Lower leg skin (tissue), 4 donors: ENCODE measurements at regions not wholly inside any gene's neighbourhood (a gene's known extent, or its start where the extent isn't known, plus 50 kb on each side); places are given as distances from the start of the nearest gene placed in this dataset.

Source experiments
- DNase-seq, 2 donors: peaks; one replicate each; pipeline ENCODE4 v3.0.0-alpha.2; 2019; ENCODE audit warnings: low spot score in 2 of 2
- H3K4me3 ChIP-seq: fragments of 200-600 bp; sonication (generic); 2 replicates; pipeline ENCODE4 v1.5.1; 2017; ENCODE audit warnings: mild to moderate bottlenecking, low read depth; ENCODE audit not compliant: poor library complexity, severe bottlenecking
- CTCF ChIP-seq, 3 donors: fragments of 450-650 bp; IDR thresholded peaks; one replicate each; pipeline ENCODE4 v1.5.1; 2016; ENCODE audit warnings: antibody characterized with exemption in 3 of 3, mild to moderate bottlenecking in 3 of 3, moderate library complexity in 2 of 3
- POLR2A ChIP-seq, 2 donors: fragments of 450-650 bp; IDR thresholded peaks; one replicate each; pipeline ENCODE4 v1.6.1; 2016 to 2017; ENCODE audit warnings: antibody characterized with exemption in 2 of 2, mild to moderate bottlenecking in 1 of 2, moderate library complexity in 1 of 2
- WGBS, 2 donors: methylation state at CpG; one replicate each; pipeline ENCODE4 v1.1.5; 2018; 5-methylcytosine and 5-hydroxymethylcytosine counted together
- intact Hi-C: fragments of 100-400 bp; cut with DNase I; formaldehyde crosslinking; loops from one replicate; pipeline ENCODE4 v1.15.0; 2023; ENCODE audit warnings: low total_unique reads

- TF ChIP-seq CTCF (IDR thresholded peaks at IDR 0.05) (no peak), POLR2A (IDR thresholded peaks at IDR 0.05) (no peak)
- H3K4me3 ChIP-seq: no peak overlapping the region
- no peak for DNase-seq
- WGBS, 2 donors: 22 to 23% methylated on average over 7 of the region's 7 CpGs
- intact Hi-C loops: no loop called here
These were observed 53.6 kb upstream of the MAP10 start for GRCh38 chr1:232751393-232752140.

- intact Hi-C loops: no loop called here
- TF ChIP-seq POLR2A (IDR thresholded peaks at IDR 0.05) (no peak), CTCF (IDR thresholded peaks at IDR 0.05) (no peak)
These were observed 52.9 kb upstream of the MAP10 start for GRCh38 chr1:232752365-232752764.

DNA sequence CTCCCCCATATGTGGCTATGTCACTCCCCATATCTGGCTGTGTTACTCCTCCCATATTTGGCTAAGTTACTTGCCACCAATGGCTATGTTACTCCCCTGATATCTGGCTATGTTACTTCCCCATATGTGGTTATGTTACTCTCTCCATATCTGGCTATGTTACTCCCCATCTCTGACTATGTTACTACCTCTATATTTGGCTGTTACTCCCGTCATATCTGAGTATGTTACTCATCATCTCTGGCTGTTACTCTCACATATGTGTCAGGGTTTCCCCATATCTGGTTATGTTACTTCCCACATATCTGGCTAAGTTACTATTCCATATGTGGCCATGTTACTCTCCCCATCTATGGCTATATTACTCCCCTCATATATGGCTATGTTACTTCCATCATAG, 50.3 kb upstream of the MAP10 start:
- TF ChIP-seq POLR2A (IDR thresholded peaks at IDR 0.05) (no peak), CTCF (IDR thresholded peaks at IDR 0.05) (no peak)
- H3K4me3 ChIP-seq: no peak overlapping the region
- WGBS, 2 donors: 38 to 69% methylated on average over 1 of the region's 1 CpG
- intact Hi-C loops: no loop called here
- DNase-seq: no peak

More at GRCh38 chr1:232752365-232752764, 52.9 kb upstream of the MAP10 start:
- no peak overlapping the region for H3K4me3 ChIP-seq
- DNase-seq: no peak
- WGBS, 2 donors: 69 to 70% methylated on average over 1 of the region's 1 CpG
